H1 (cell line): ENCODE measurements at regions not wholly inside any gene's neighbourhood (a gene's known extent, or its start where the extent isn't known, plus 50 kb on each side); places are given as distances from the start of the nearest gene placed in this dataset.

Source experiments
- CTCF ChIA-PET: fragments of 300-600 bp; sonication (Branson Sonifier 250); formaldehyde crosslinking; loops from one replicate; lab custom pipeline; 2021; ENCODE audit not compliant: partially characterized antibody; lab: Charles Lee
- POLR2A ChIA-PET: fragments of 300-600 bp; sonication (Branson Sonifier 250); formaldehyde crosslinking; loops from one replicate; lab custom pipeline; 2021; ENCODE audit warnings: inconsistent platforms; ENCODE audit not compliant: partially characterized antibody; lab: Charles Lee
- DNase-seq, 2 experiments: peaks; one replicate each; pipeline versions ENCODE4 v3.0.0 to v3.0.0-alpha.2; 2010 to 2022; ENCODE audit warnings: low spot score in 2 of 2, low read depth in 1 of 2, mixed read lengths in 1 of 2
- FAIRE-seq: peaks from 2 replicates; lab custom pipeline; 2011; peaks lifted over from hg19 to GRCh38; lab: Jason Lieb, UNC
- H2AFZ ChIP-seq: 2 replicates; pipeline ENCODE4 v1.8.1; 2012; ENCODE audit warnings: low read length, inconsistent platforms
- H2AK5ac ChIP-seq: 2 replicates; pipeline ENCODE4 v1.6.1; 2013; ENCODE audit warnings: low read depth, low read length
- H2BK120ac ChIP-seq: replicated peaks from 2 replicates; pipeline ENCODE3; 2013; ENCODE audit warnings: low read depth, low read length, inconsistent platforms
- H2BK12ac ChIP-seq: 2 replicates; pipeline ENCODE4 v1.6.1; 2013; ENCODE audit warnings: low read depth, low read length
- H2BK15ac ChIP-seq: 2 replicates; pipeline ENCODE4 v1.6.1; 2013; ENCODE audit warnings: low read length
- H2BK20ac ChIP-seq: 2 replicates; pipeline ENCODE4 v1.6.1; 2013; ENCODE audit warnings: low read length
- H2BK5ac ChIP-seq: 2 replicates; pipeline ENCODE4 v1.6.1; 2013; ENCODE audit warnings: low read depth, low read length
- H3K14ac ChIP-seq: 2 replicates; pipeline ENCODE4 v1.6.1; 2013; ENCODE audit warnings: inconsistent platforms; ENCODE audit not compliant: insufficient read length
- H3K18ac ChIP-seq: 2 replicates; pipeline ENCODE4 v1.6.1; 2013; ENCODE audit warnings: low read length; ENCODE audit errors: extremely low read depth
- H3K23ac ChIP-seq: 2 replicates; pipeline ENCODE4 v1.6.1; 2013; ENCODE audit warnings: inconsistent platforms; ENCODE audit not compliant: insufficient read length
- H3K23me2 ChIP-seq: 2 replicates; pipeline ENCODE4 v1.6.1; 2013; ENCODE audit warnings: low read depth, low read length
- H3K27ac ChIP-seq: 2 replicates; pipeline ENCODE4 v1.6.1; 2011; ENCODE audit warnings: low read depth, low read length, inconsistent platforms
- H3K27me3 ChIP-seq, 4 experiments: replicated peaks in 1 of 4; 1 replicate in 1 of 4; 2 replicates in 3 of 4; pipeline versions ENCODE4 v1.6.1 to v1.8.1; 2011 to 2013; ENCODE audit warnings: low read length in 3 of 4, mild to moderate bottlenecking in 3 of 4, inconsistent platforms in 2 of 4, mixed read lengths in 2 of 4, moderate library complexity in 1 of 4; ENCODE audit not compliant: control insufficient read depth in 3 of 4, insufficient read depth in 3 of 4; ENCODE audit errors: extremely low read depth in 1 of 4
- H3K36me3 ChIP-seq, 4 experiments: 2 replicates each; pipeline versions ENCODE4 v1.6.1 to v1.8.1; 2011 to 2013; ENCODE audit warnings: mild to moderate bottlenecking in 4 of 4, low read length in 3 of 4, moderate library complexity in 2 of 4, control low read depth in 1 of 4, inconsistent platforms in 1 of 4; ENCODE audit not compliant: insufficient read depth in 4 of 4, control insufficient read depth in 2 of 4
- H3K4ac ChIP-seq: replicated peaks from 2 replicates; pipeline ENCODE3; 2013; ENCODE audit warnings: low read length, low read depth, mixed read lengths, inconsistent platforms; ENCODE audit not compliant: insufficient read length
- H3K4me1 ChIP-seq, 4 experiments: replicated peaks in 1 of 4; 1 replicate in 1 of 4; 2 replicates in 3 of 4; pipeline versions ENCODE4 v1.6.1 to v1.8.1; 2011 to 2013; ENCODE audit warnings: low read length in 3 of 4, inconsistent platforms in 2 of 4, mixed read lengths in 1 of 4; ENCODE audit not compliant: insufficient read depth in 4 of 4, control insufficient read depth in 3 of 4
- H3K4me2 ChIP-seq, 2 experiments: 2 replicates each; pipeline versions ENCODE4 v1.6.1 to v1.8.1; 2011 to 2013; ENCODE audit warnings: low read depth in 2 of 2, low read length in 2 of 2, control low read depth in 1 of 2, inconsistent platforms in 1 of 2, mild to moderate bottlenecking in 1 of 2; ENCODE audit not compliant: insufficient read depth in 1 of 2
- H3K4me3 ChIP-seq, 4 experiments: fragments of 200-600, 300-600 bp in 1 of 4; sonication (generic), shearing (Covaris generic), sonication (Bioruptor Twin) in 1 of 4; 2 replicates each; pipeline versions ENCODE4 v1.5.1 to v1.8.1; 2011 to 2016; ENCODE audit warnings: low read length in 4 of 4, low read depth in 3 of 4, control low read depth in 2 of 4, inconsistent platforms in 2 of 4, mild to moderate bottlenecking in 2 of 4, mixed read lengths in 1 of 4, moderate library complexity in 1 of 4; ENCODE audit not compliant: insufficient read depth in 2 of 4; ENCODE audit errors: extremely low read depth in 1 of 4
- H3K56ac ChIP-seq: replicated peaks from 2 replicates; pipeline ENCODE3; 2013; ENCODE audit warnings: low read depth, mild to moderate bottlenecking, mixed read lengths, low read length, inconsistent platforms; ENCODE audit not compliant: insufficient read length
- H3K79me1 ChIP-seq: 2 replicates; pipeline ENCODE4 v1.6.1; 2013; ENCODE audit warnings: low read depth, low read length, control low read depth
- H3K79me2 ChIP-seq, 2 experiments: 2 replicates each; pipeline versions ENCODE4 v1.6.1 to v1.8.1; 2012 to 2013; ENCODE audit warnings: low read length in 2 of 2, mild to moderate bottlenecking in 2 of 2, inconsistent platforms in 1 of 2; ENCODE audit not compliant: insufficient read depth in 2 of 2, control insufficient read depth in 1 of 2
- H3K9ac ChIP-seq, 4 experiments: replicated peaks in 1 of 4; 1 replicate in 1 of 4; 2 replicates in 3 of 4; pipeline versions ENCODE4 v1.6.1 to v1.8.1; 2011 to 2013; ENCODE audit warnings: low read depth in 3 of 4, low read length in 3 of 4, control low read depth in 2 of 4, mild to moderate bottlenecking in 2 of 4, moderate library complexity in 2 of 4, inconsistent platforms in 1 of 4; ENCODE audit errors: extremely low read depth in 1 of 4
- H3K9me3 ChIP-seq, 2 experiments: 2 replicates each; pipeline versions ENCODE4 v1.6.1 to v1.8.1; 2012 to 2013; ENCODE audit warnings: mild to moderate bottlenecking in 2 of 2, moderate library complexity in 2 of 2, control low read depth in 1 of 2, inconsistent platforms in 1 of 2, low read depth in 1 of 2, low read length in 1 of 2, mixed read lengths in 1 of 2; ENCODE audit not compliant: insufficient read depth in 2 of 2
- H4K20me1 ChIP-seq, 2 experiments: replicated peaks in 1 of 2; 2 replicates each; pipeline versions ENCODE3 to v1.8.1; 2011 to 2013; ENCODE audit warnings: inconsistent platforms in 2 of 2, low read length in 2 of 2, mild to moderate bottlenecking in 1 of 2; ENCODE audit not compliant: insufficient read depth in 2 of 2, control insufficient read depth in 1 of 2
- H4K5ac ChIP-seq: 2 replicates; pipeline ENCODE4 v1.6.1; 2013; ENCODE audit warnings: low read length, low read depth, mixed read lengths, inconsistent platforms; ENCODE audit not compliant: insufficient read length
- H4K8ac ChIP-seq: 2 replicates; pipeline ENCODE4 v1.8.0; 2013; ENCODE audit warnings: mild to moderate bottlenecking, moderate library complexity, low read length, inconsistent platforms; ENCODE audit not compliant: insufficient read depth; ENCODE audit errors: extremely low read depth
- H4K91ac ChIP-seq: replicated peaks from 2 replicates; pipeline ENCODE3; 2013; ENCODE audit warnings: low read length, mixed read lengths, inconsistent platforms; ENCODE audit not compliant: insufficient read length
- GTF2F1 ChIP-seq: IDR thresholded peaks from 2 replicates; pipeline ENCODE4 v1.6.1; 2012; ENCODE audit warnings: low read depth, low read length, improper control_type of control experiment, borderline replicate concordance
- HDAC6 ChIP-seq: IDR thresholded peaks from one replicate; pipeline ENCODE4 v1.7.1; 2012; ENCODE audit warnings: low read depth, mild to moderate bottlenecking, inconsistent platforms, low read length, moderate library complexity
- MAFK ChIP-seq: IDR thresholded peaks from 2 replicates; pipeline ENCODE4 v1.6.1; 2012; ENCODE audit warnings: low read depth, mild to moderate bottlenecking, improper control_type of control experiment, low read length
- NANOG ChIP-seq: IDR thresholded peaks from 2 replicates; pipeline ENCODE4 v1.6.1; 2011; ENCODE audit warnings: low read length, low read depth, mild to moderate bottlenecking, inconsistent platforms; ENCODE audit not compliant: insufficient read depth, poor library complexity, severe bottlenecking
- WGBS, 2 experiments: shearing (Covaris generic) in 1 of 2; methylation state at CpG; one replicate each; pipeline versions ENCODE4 v1.1.6 to v1.1.7; 2013 to 2015; ENCODE audit warnings: low lambda C conversion rate in 2 of 2, mixed read lengths in 2 of 2, inconsistent platforms in 1 of 2, low coverage in 1 of 2, missing lambda C conversion rate in 1 of 2; ENCODE audit not compliant: insufficient replicate concordance in 2 of 2, insufficient coverage in 1 of 2, insufficient read length in 1 of 2; ENCODE audit errors: extremely low coverage in 1 of 2, missing lambda C conversion rate in 1 of 2; 5-methylcytosine and 5-hydroxymethylcytosine counted together

- ChIA-PET POLR2A (no interaction called here), CTCF (interaction anchor here (0.6 to 5.5 kb wide), 34 partner anchors 10 to 481 kb away, joined by 3 to 53 read pairs (median 4); no protein-coding TSS in a partner anchor)
- TF ChIP-seq MAFK = no peak
- TF ChIP-seq NANOG = no peak
- no peak for TF ChIP-seq GTF2F1
- no peak for TF ChIP-seq HDAC6
- H3K4me2 ChIP-seq = no peak overlapping the region
- no peak overlapping the region for H4K5ac ChIP-seq
- H4K8ac ChIP-seq = no peak overlapping the region
- H3K79me2 ChIP-seq = no peaks in the 10 kb centered on the region
- H3K18ac ChIP-seq = no peak overlapping the region
- H2BK12ac ChIP-seq = no peak overlapping the region
- no peaks in the 10 kb centered on the region for H3K9me3 ChIP-seq
- H3K36me3 ChIP-seq = no peaks in the 10 kb centered on the region
- H4K91ac ChIP-seq = no peak overlapping the region
- no peak overlapping the region for H3K56ac ChIP-seq
- no peak overlapping the region for H3K27ac ChIP-seq
- peaks cover 0 to 2% (median 0%) of the 10 kb centered on the region in 4 experiments; a peak in 1 of 7 replicates for H3K27me3 ChIP-seq
- H2BK5ac ChIP-seq = no peak overlapping the region
- 0 out of 2 replicates have a peak overlapping the region, but pooled peaks have one; percentile 16 for H2BK15ac ChIP-seq
- DNase-seq (no peak), FAIRE-seq (no peak)
- no peak overlapping the region for H3K9ac ChIP-seq
- H2BK20ac ChIP-seq = no peak overlapping the region
- no peaks in the 10 kb centered on the region for H3K23me2 ChIP-seq
- no peaks in the 10 kb centered on the region for H3K79me1 ChIP-seq
- H3K23ac ChIP-seq = no peak overlapping the region
- H3K4me3 ChIP-seq = no peak overlapping the region
- peaks cover 0 to 15% (median 4%) of the 10 kb centered on the region in 4 experiments; a peak in 6 of 7 replicates for H3K4me1 ChIP-seq
- no peak overlapping the region for H2AK5ac ChIP-seq
- no peak overlapping the region for H3K4ac ChIP-seq
- H4K20me1 ChIP-seq = no peaks in the 10 kb centered on the region
- H2BK120ac ChIP-seq = no peak overlapping the region
- WGBS, 2 experiments = 90% methylated on average over 3 of the region's 3 CpGs; no CpG with 5 or more reads in 1 of the 2 experiments
- H3K14ac ChIP-seq = no peak overlapping the region
- H2AFZ ChIP-seq = 0 out of 2 replicates have a peak overlapping the region, but pooled peaks have one; percentile 9
Measured at GRCh38 chr1:62964141-62964540, 180.2 kb downstream of the ATG4C start.
